Brain microvascular endothelial cell (primary cell): ENCODE measurements at regions not wholly inside any gene's neighbourhood (a gene's known extent, or its start where the extent isn't known, plus 50 kb on each side); places are given as distances from the start of the nearest gene placed in this dataset.

ENCODE experiments used
- DNase-seq: peaks from one replicate; pipeline ENCODE4 v3.0.0-alpha.2; 2020
- H3K27ac ChIP-seq: fragments of 250-450 bp; sonication (Bioruptor Pico); 2 replicates; pipeline ENCODE4 v1.5.1; 2020; ENCODE audit warnings: mild to moderate bottlenecking, moderate library complexity
- H3K27me3 ChIP-seq: fragments of 250-450 bp; sonication (Bioruptor Pico); replicated peaks from 2 replicates; pipeline ENCODE4 v1.5.1; 2020; ENCODE audit warnings: mild to moderate bottlenecking
- H3K36me3 ChIP-seq: fragments of 250-450 bp; sonication (Bioruptor Pico); replicated peaks from 2 replicates; pipeline ENCODE4 v1.5.1; 2020; ENCODE audit warnings: mild to moderate bottlenecking
- H3K4me3 ChIP-seq: 2 replicates; pipeline ENCODE4 v1.5.1; 2011; ENCODE audit warnings: low read depth, mild to moderate bottlenecking, control low read depth, low read length, moderate library complexity
- in situ Hi-C: cut with HindIII; loops from 2 replicates; pipeline ENCODE4 v1.10.0; 2017; ENCODE audit warnings: low sequenced_read_pairs, low pct_ligation_motif_present
- TF ChIP-seq, protein P1 (sequence below): IDR thresholded peaks from 2 replicates; pipeline ENCODE4 v1.5.1; 2011; ENCODE audit warnings: low read depth, mild to moderate bottlenecking, moderate library complexity, low read length, control low read depth, inconsistent platforms; ENCODE audit errors: missing control alignments

DNA sequence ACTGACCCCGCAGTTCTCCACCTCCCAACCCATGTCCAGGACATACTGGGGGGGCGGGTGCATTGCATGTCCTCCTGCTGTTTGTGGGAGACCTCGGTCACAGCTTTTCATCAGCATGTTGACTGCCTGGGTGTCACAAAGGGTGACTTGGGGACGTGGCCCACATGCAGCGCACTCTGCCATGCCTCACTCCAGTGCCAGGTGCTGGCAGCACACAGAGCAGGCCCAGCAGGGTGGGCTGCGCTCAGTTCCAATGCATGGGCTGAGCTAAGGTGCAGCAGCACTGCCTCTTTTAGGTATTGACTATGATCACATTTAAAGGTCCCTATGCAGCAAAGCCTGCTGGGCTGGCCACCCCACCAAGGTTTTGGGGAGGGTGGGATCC lies 261.9 kb upstream of the SALL3 start:
- TF ChIP-seq, protein P1, sequence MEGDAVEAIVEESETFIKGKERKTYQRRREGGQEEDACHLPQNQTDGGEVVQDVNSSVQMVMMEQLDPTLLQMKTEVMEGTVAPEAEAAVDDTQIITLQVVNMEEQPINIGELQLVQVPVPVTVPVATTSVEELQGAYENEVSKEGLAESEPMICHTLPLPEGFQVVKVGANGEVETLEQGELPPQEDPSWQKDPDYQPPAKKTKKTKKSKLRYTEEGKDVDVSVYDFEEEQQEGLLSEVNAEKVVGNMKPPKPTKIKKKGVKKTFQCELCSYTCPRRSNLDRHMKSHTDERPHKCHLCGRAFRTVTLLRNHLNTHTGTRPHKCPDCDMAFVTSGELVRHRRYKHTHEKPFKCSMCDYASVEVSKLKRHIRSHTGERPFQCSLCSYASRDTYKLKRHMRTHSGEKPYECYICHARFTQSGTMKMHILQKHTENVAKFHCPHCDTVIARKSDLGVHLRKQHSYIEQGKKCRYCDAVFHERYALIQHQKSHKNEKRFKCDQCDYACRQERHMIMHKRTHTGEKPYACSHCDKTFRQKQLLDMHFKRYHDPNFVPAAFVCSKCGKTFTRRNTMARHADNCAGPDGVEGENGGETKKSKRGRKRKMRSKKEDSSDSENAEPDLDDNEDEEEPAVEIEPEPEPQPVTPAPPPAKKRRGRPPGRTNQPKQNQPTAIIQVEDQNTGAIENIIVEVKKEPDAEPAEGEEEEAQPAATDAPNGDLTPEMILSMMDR = no peak
- H3K36me3 ChIP-seq = no peaks in the 10 kb centered on the region
- no peaks in the 10 kb centered on the region for H3K27me3 ChIP-seq
- in situ Hi-C loops = no loop called here
- no peak overlapping the region for H3K27ac ChIP-seq
- H3K4me3 ChIP-seq = no peak overlapping the region
- no peak for DNase-seq

DNA sequence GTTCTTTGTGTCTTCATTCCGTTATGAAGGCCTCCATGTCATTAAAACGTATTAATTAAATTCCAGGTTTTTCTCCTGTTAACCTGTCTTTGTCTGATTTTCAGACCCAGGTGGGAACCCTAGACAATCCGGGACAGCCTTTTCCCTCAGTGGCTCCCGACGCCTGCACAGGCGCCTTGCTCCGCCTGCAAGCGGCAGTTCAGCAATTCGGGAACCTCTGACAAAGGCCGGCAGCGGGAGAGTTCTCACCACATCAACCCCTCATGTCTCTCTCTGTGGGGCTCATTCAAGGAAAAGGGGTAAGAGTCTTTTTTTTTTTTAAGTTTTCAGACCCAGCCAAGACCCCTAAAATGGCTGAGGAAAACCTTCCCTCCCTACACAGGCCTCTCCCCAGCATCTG lies 259.8 kb upstream of the SALL3 start:
- DNase-seq = no peak
- no peak overlapping the region for H3K27ac ChIP-seq
- TF ChIP-seq, protein P1 = no peak
- no peak overlapping the region for H3K4me3 ChIP-seq
- no peaks in the 10 kb centered on the region for H3K27me3 ChIP-seq
- H3K36me3 ChIP-seq = no peaks in the 10 kb centered on the region
- in situ Hi-C loops = no loop called here

DNA sequence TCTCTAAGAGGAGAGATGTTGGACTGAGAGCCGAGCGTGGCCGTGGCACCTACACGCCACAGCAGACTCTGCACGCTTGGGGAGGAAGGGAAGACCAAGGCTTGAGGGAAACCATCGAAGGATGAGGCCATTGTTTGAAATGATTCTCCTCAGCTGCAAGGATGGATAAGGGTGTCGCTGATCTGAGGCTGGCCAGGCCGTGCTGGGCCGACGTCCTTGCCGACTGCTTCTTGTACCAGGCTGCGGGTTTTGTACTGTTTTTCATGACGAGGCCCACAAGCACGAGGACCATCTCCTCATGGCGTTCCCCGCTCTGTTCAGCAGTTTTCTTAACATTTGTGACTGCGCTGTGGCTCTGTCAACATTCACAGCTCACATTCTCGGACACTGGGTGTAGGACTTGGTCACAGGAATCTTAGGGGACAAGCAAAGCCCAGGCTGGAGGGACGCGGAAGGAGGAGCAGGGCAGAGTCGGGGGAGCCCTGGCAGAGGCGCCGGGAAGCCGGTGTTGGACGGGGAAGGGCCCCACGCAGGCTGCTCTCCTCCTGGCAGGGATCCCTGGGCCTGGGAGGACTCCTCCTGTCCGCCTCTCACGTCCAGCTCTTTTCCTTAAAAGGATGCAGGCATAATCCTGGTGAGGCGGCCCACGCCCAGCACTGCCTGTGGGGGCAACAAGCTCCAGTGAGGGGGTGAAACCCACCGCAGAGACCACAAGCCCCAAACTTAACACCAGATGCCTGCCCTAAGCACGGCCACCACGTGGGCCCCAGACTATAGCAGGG lies 259.0 kb upstream of the SALL3 start:
- no peaks in the 10 kb centered on the region for H3K27me3 ChIP-seq
- H3K4me3 ChIP-seq = no peak overlapping the region
- TF ChIP-seq, protein P1 = no peak
- H3K27ac ChIP-seq = no peak overlapping the region
- DNase-seq = no peak
- in situ Hi-C loops = no loop called here
- H3K36me3 ChIP-seq = no peaks in the 10 kb centered on the region

DNA sequence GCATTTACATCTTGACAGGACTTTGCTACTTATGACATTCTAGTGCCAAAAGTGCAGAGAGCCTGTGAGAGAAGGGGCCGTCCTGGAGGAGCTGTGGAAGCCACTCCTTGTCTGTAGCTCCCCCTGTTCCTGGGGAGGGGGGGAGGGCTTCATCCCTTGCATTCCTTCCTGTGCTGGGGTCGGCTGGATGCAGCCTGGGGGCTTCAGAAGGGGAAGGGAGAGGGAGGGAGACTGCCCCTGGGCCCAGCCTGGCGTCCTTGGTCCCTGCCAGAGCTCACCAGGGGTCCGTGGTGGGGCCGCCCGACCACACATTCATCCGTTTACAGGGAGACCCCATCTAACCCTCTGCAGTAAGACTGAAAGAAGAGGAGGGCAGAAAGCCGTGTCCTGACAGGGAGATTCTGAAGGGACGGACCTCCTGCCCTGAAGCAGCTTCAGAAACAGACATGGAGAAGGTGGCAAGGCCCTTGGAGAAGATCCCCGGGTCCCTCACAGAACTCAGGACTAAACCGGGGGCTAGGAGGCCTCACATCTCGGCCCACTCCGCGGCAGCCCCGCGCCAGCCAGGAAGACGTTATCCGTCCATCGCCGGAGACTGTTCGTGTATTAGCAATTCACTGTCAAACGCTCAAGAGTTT lies 258.3 kb upstream of the SALL3 start:
- DNase-seq = no peak
- Histone ChIP-seq H3K27ac (no peak overlapping the region), H3K36me3 (no peaks in the 10 kb centered on the region), H3K4me3 (no peak overlapping the region), H3K27me3 (no peaks in the 10 kb centered on the region)
- in situ Hi-C loops = no loop called here
- TF ChIP-seq, protein P1 = no peak

DNA sequence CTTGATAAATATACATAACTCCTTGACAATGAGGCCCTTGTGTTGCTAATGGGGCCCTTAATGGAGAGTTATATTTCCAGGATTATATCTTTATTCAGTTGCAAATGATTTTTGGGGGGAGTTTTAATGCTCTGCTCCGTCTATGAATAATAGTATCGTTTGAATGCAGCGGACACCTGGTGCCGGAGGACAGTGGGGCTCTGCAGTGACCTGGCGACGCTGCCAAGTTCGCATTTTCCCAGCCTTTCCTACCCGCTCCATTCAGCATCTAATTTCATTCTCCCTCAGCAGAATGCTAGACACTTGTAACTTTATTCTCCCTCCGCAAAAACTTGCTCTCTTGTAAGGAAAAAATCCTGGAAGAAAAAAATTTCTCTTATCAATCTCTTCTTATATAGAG lies 257.6 kb upstream of the SALL3 start:
- H3K27me3 ChIP-seq = no peaks in the 10 kb centered on the region
- no peak for DNase-seq
- TF ChIP-seq, protein P1 = no peak
- H3K36me3 ChIP-seq = no peaks in the 10 kb centered on the region
- in situ Hi-C loops = no loop called here
- H3K4me3 ChIP-seq = no peak overlapping the region
- H3K27ac ChIP-seq = no peak overlapping the region
